H9 (cell line): ENCODE measurements at regions not wholly inside any gene's neighbourhood (a gene's known extent, or its start where the extent isn't known, plus 50 kb on each side); places are given as distances from the start of the nearest gene placed in this dataset.

Experiments
- DNase-seq: peaks from one replicate; pipeline ENCODE4 v3.0.0-alpha.2; 2017
- H2AFZ ChIP-seq: one replicate; pipeline ENCODE4 v1.6.1; 2013; ENCODE audit warnings: mild to moderate bottlenecking, low read length, control low read depth, moderate library complexity
- H2AK5ac ChIP-seq: 2 replicates; pipeline ENCODE4 v1.6.1; 2013; ENCODE audit warnings: low read length, control low read depth, mixed read lengths; ENCODE audit not compliant: insufficient read length
- H2BK120ac ChIP-seq: one replicate; pipeline ENCODE4 v1.6.1; 2013; ENCODE audit warnings: low read depth, mild to moderate bottlenecking, low read length, control low read depth, inconsistent platforms; ENCODE audit not compliant: poor library complexity, severe bottlenecking
- H2BK12ac ChIP-seq: 2 replicates; pipeline ENCODE4 v1.6.1; 2013; ENCODE audit warnings: low read length, control low read depth, mixed read lengths, low read depth; ENCODE audit not compliant: insufficient read length
- H2BK15ac ChIP-seq: 2 replicates; pipeline ENCODE4 v1.6.1; 2013; ENCODE audit warnings: low read depth, low read length, control low read depth
- H2BK20ac ChIP-seq: one replicate; pipeline ENCODE4 v1.6.1; 2013; ENCODE audit warnings: low read depth, mild to moderate bottlenecking, low read length, control low read depth, inconsistent platforms; ENCODE audit not compliant: poor library complexity, severe bottlenecking
- H2BK5ac ChIP-seq: 2 replicates; pipeline ENCODE4 v1.6.1; 2013; ENCODE audit warnings: low read length, control low read depth, mixed read lengths; ENCODE audit not compliant: insufficient read length
- H3K14ac ChIP-seq: 2 replicates; pipeline ENCODE4 v1.6.1; 2013; ENCODE audit warnings: low read length, control low read depth; ENCODE audit not compliant: insufficient read depth
- H3K18ac ChIP-seq: 2 replicates; pipeline ENCODE4 v1.6.1; 2013; ENCODE audit warnings: low read depth, mild to moderate bottlenecking, mixed read lengths, low read length, control low read depth; ENCODE audit not compliant: insufficient read length
- H3K23ac ChIP-seq: 2 replicates; pipeline ENCODE4 v1.6.1; 2013; ENCODE audit warnings: low read length, control low read depth, mixed read lengths, low read depth; ENCODE audit not compliant: insufficient read length
- H3K23me2 ChIP-seq: 2 replicates; pipeline ENCODE4 v1.6.1; 2013; ENCODE audit warnings: low read depth, mild to moderate bottlenecking, mixed read lengths, low read length, control low read depth; ENCODE audit not compliant: insufficient read length, poor library complexity, severe bottlenecking
- H3K27ac ChIP-seq: 2 replicates; pipeline ENCODE4 v1.5.1; 2013; ENCODE audit warnings: low read length, control low read depth, mixed read lengths, low read depth; ENCODE audit not compliant: insufficient read length
- H3K27me3 ChIP-seq: 2 replicates; pipeline ENCODE4 v1.6.1; 2013; ENCODE audit warnings: low read length, control low read depth, inconsistent platforms; ENCODE audit not compliant: insufficient read depth
- H3K4ac ChIP-seq: 2 replicates; pipeline ENCODE4 v1.6.1; 2013; ENCODE audit warnings: low read depth, mild to moderate bottlenecking, control low read depth, inconsistent platforms, low read length, moderate library complexity
- H3K4me1 ChIP-seq: 2 replicates; pipeline ENCODE4 v1.6.1; 2013; ENCODE audit warnings: low read length, control low read depth, inconsistent platforms; ENCODE audit not compliant: insufficient read depth
- H3K4me2 ChIP-seq: 2 replicates; pipeline ENCODE4 v1.6.1; 2013; ENCODE audit warnings: low read length, control low read depth, mixed read lengths; ENCODE audit not compliant: insufficient read length, insufficient read depth
- H3K56ac ChIP-seq: 2 replicates; pipeline ENCODE4 v1.6.1; 2013; ENCODE audit warnings: low read depth, mild to moderate bottlenecking, mixed read lengths, low read length, control low read depth; ENCODE audit not compliant: insufficient read length
- H3K79me1 ChIP-seq: 2 replicates; pipeline ENCODE4 v1.6.1; 2013; ENCODE audit warnings: low read depth, mild to moderate bottlenecking, moderate library complexity, low read length, control low read depth, inconsistent platforms; ENCODE audit not compliant: insufficient read depth, poor library complexity, severe bottlenecking
- H3K79me2 ChIP-seq: 2 replicates; pipeline ENCODE4 v1.6.1; 2013; ENCODE audit warnings: low read length, control low read depth, inconsistent platforms; ENCODE audit not compliant: insufficient read depth
- H3K9ac ChIP-seq: 2 replicates; pipeline ENCODE4 v1.6.1; 2013; ENCODE audit warnings: low read length, control low read depth, mixed read lengths; ENCODE audit not compliant: insufficient read length; ENCODE audit errors: extremely low read depth
- H3K9me3 ChIP-seq: one replicate; pipeline ENCODE4 v1.6.1; 2013; ENCODE audit warnings: low read depth, low read length, inconsistent platforms; ENCODE audit not compliant: control insufficient read depth
- H3T11ph ChIP-seq: one replicate; pipeline ENCODE4 v1.6.1; 2013; ENCODE audit warnings: mild to moderate bottlenecking, low read length, control low read depth, inconsistent platforms
- H4K20me1 ChIP-seq: one replicate; pipeline ENCODE4 v1.6.1; 2013; ENCODE audit not compliant: control insufficient read depth, insufficient read length, insufficient read depth
- H4K5ac ChIP-seq: 2 replicates; pipeline ENCODE4 v1.6.1; 2013; ENCODE audit warnings: low read depth, mild to moderate bottlenecking, mixed read lengths, low read length, control low read depth; ENCODE audit not compliant: insufficient read length
- H4K8ac ChIP-seq: replicated peaks from 2 replicates; pipeline ENCODE4 v1.6.1; 2013; ENCODE audit warnings: low read length, control low read depth, mixed read lengths, low read depth; ENCODE audit not compliant: insufficient read length
- H4K91ac ChIP-seq: 2 replicates; pipeline ENCODE4 v1.6.1; 2013; ENCODE audit warnings: low read depth, mild to moderate bottlenecking, moderate library complexity, mixed read lengths, low read length, control low read depth; ENCODE audit not compliant: insufficient read length
- H3K27ac Mint-ChIP-seq, 3 experiments: 2 replicates in 2 of 3; 3 replicates in 1 of 3; pipeline ENCODE4 v1.8.0; 2020 to 2021; ENCODE audit warnings: mixed read lengths in 3 of 3, mild to moderate bottlenecking in 1 of 3, moderate library complexity in 1 of 3
- H3K27me3 Mint-ChIP-seq: 2 replicates; pipeline ENCODE4 v1.8.0; 2021; ENCODE audit warnings: low read depth, mild to moderate bottlenecking, moderate library complexity, mixed read lengths
- H3K36me3 Mint-ChIP-seq, 3 experiments: 2 replicates in 2 of 3; 3 replicates in 1 of 3; pipeline ENCODE4 v1.8.0; 2020 to 2021; ENCODE audit warnings: low read depth in 3 of 3, mixed read lengths in 3 of 3; ENCODE audit not compliant: insufficient read depth in 1 of 3
- H3K4me1 Mint-ChIP-seq, 2 experiments: 2 replicates each; pipeline ENCODE4 v1.8.0; 2020; ENCODE audit warnings: mixed read lengths in 2 of 2
- H3K4me3 Mint-ChIP-seq, 2 experiments: 2 replicates in 1 of 2; 3 replicates in 1 of 2; pipeline ENCODE4 v1.8.0; 2020 to 2021; ENCODE audit warnings: mild to moderate bottlenecking in 2 of 2, mixed read lengths in 2 of 2, moderate library complexity in 1 of 2
- H3K9me3 Mint-ChIP-seq, 2 experiments: 2 replicates in 1 of 2; 3 replicates in 1 of 2; pipeline ENCODE4 v1.8.0; 2020; ENCODE audit warnings: mild to moderate bottlenecking in 2 of 2, mixed read lengths in 2 of 2, moderate library complexity in 1 of 2
- CTCF ChIP-seq: fragments of 200-600 bp; sonication (generic); conservative IDR thresholded peaks from 3 replicates; pipeline ENCODE4 v1.8.0; 2021; ENCODE audit warnings: antibody characterized with exemption, mild to moderate bottlenecking
- WGBS: extraction: QIAGEN DNeasy Blood & Tissue Kit; methylation state at CpG from one replicate; pipeline ENCODE4 v1.1.7; 2013; ENCODE audit warnings: missing lambda C conversion rate, low lambda C conversion rate, mixed read lengths; ENCODE audit not compliant: insufficient read length; ENCODE audit errors: extremely low coverage; 5-methylcytosine and 5-hydroxymethylcytosine counted together

DNA sequence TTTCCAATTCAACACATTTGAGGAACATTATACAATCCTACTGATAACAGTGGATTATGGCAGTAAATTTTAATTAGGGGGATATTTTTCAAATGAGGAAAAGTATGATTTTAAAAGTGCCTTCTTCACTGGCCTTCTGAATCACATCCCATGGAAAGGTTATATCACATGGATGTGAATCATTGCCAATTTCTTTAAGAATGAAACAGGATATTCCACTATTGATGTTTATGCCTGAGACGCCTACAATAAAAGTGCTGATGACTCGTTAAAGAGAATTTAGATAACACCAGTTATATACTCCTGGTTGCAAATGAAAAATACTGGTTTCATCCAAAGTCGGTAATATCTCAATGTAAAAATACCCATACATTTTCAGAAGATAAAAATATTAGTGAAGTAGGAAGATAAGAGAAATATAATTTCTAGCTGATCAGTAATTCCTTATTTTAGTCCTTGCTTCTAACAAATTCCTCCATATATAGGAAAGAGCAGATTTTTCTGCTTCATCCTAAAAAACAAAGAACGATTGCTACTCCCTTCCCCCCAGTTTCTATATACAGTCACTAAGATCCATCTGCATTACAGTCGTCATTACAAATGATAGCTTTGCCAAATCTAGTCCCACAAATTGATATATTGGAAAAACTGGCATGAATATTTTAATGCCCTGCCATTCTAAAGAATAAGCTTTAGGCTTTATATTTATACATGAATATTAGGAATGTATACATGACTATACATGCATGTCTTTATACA lies 139.5 kb upstream of the SOX5 start:
- DNase-seq = no peak

More for the DNA sequence above, 139.5 kb upstream of the SOX5 start:
- Histone ChIP-seq H3K27ac (no peak overlapping the region), H3K79me2 (no peaks in the 10 kb centered on the region), H3K9ac (no peak overlapping the region), H3T11ph (no peak overlapping the region), H3K56ac (no peak overlapping the region), H3K79me1 (no peaks in the 10 kb centered on the region), H4K5ac (no peak overlapping the region), H4K20me1 (no peaks in the 10 kb centered on the region), H3K14ac (no peak overlapping the region), H2BK12ac (no peak overlapping the region), H3K9me3 (no peaks in the 10 kb centered on the region), H4K8ac (no peak overlapping the region), H3K27me3 (no peaks in the 10 kb centered on the region), H2BK5ac (no peak overlapping the region), H2BK15ac (no peak overlapping the region), H3K18ac (no peak overlapping the region), H3K4me1 (no peaks in the 10 kb centered on the region), H2BK120ac (no peak overlapping the region), H3K4ac (no peak overlapping the region), H3K4me2 (no peak overlapping the region), H2AFZ (no peak overlapping the region), H4K91ac (no peak overlapping the region), H3K23ac (no peak overlapping the region), H2AK5ac (no peak overlapping the region), H2BK20ac (no peak overlapping the region), H3K23me2 (no peaks in the 10 kb centered on the region)
- Mint-ChIP-seq H3K36me3 (no peaks in the 10 kb centered on the region), H3K27ac (no peak overlapping the region), H3K9me3 (0 out of 5 replicates have a peak, but pooled peaks cover 0 to 3% of the 10 kb centered on the region in 2 experiments), H3K27me3 (no peaks in the 10 kb centered on the region), H3K4me1 (0 out of 4 replicates have a peak, but pooled peaks cover 0 to 3% of the 10 kb centered on the region in 2 experiments), H3K4me3 (no peak overlapping the region)
- no CpG with 5 or more reads among the region's 5 CpGs for WGBS
- no peak for TF ChIP-seq CTCF
